ENCODE measurements at regions not wholly inside any gene's neighbourhood (a gene's known extent, or its start where the extent isn't known, plus 50 kb on each side); places are given as distances from the start of the nearest gene placed in this dataset.

- no peak for TF ChIP-seq CTCF (conservative IDR thresholded peaks at IDR 0.05)
- no peak for TF ChIP-seq ZFX (IDR thresholded peaks at IDR 0.05)
Measured at GRCh38 chr14:86943391-86944365, 1049.3 kb downstream of the GALC start.

All from C4-2B (cell line).